SH-SY5Y (cell line): ENCODE measurements at regions not wholly inside any gene's neighbourhood (a gene's known extent, or its start where the extent isn't known, plus 50 kb on each side); places are given as distances from the start of the nearest gene placed in this dataset.

Source experiments
- GATA2 ChIP-seq: IDR thresholded peaks from 2 replicates; pipeline ENCODE4 v1.6.1; 2011; ENCODE audit warnings: mild to moderate bottlenecking, low read depth, low read length
- GATA3 ChIP-seq: IDR thresholded peaks from 2 replicates; pipeline ENCODE4 v1.6.1; 2011; ENCODE audit warnings: low read depth, mild to moderate bottlenecking, low read length, moderate library complexity

- TF ChIP-seq GATA3 (no peak), GATA2 (no peak)
Measured at GRCh38 chr3:178075344-178075743, 460.9 kb upstream of the KCNMB2 start.

GRCh38 chr3:178078953-178079352, 457.3 kb upstream of the KCNMB2 start:
- TF ChIP-seq GATA2, result no peak
- no peak for TF ChIP-seq GATA3

GRCh38 chr3:178079966-178080365, 456.3 kb upstream of the KCNMB2 start:
- TF ChIP-seq GATA2 (no peak), GATA3 (no peak)

GRCh38 chr3:178082326-178082906, 453.8 kb upstream of the KCNMB2 start:
- TF ChIP-seq GATA2, result no peak
- TF ChIP-seq GATA3, result no peak

GRCh38 chr3:178083906-178084866, 452.1 kb upstream of the KCNMB2 start:
- TF ChIP-seq GATA3, result no peak
- TF ChIP-seq GATA2, result peak; percentile 15; the same call in 1 of the 2 replicates

- TF ChIP-seq GATA2 (peak; percentile 40; the same call in 1 of the 2 replicates), GATA3 (no peak)
Measured at GRCh38 chr3:178084938-178085816, 451.1 kb upstream of the KCNMB2 start.

GRCh38 chr3:178085817-178086123, 450.5 kb upstream of the KCNMB2 start:
- TF ChIP-seq GATA3, result no peak

- TF ChIP-seq GATA3, result no peak
- peak; percentile 29; the same call in 1 of the 2 replicates for TF ChIP-seq GATA2
Measured at GRCh38 chr3:178086144-178086825, 450.0 kb upstream of the KCNMB2 start.

GRCh38 chr3:178087376-178087775, 448.9 kb upstream of the KCNMB2 start:
- no peak for TF ChIP-seq GATA2
- no peak for TF ChIP-seq GATA3

- TF ChIP-seq GATA2 (no peak), GATA3 (no peak)
Measured at GRCh38 chr3:178088963-178089362, 447.3 kb upstream of the KCNMB2 start.

- no peak for TF ChIP-seq GATA2
- no peak for TF ChIP-seq GATA3
Measured at GRCh38 chr3:178090899-178091298, 445.3 kb upstream of the KCNMB2 start.

- TF ChIP-seq GATA2 (no peak), GATA3 (no peak)
Measured at GRCh38 chr3:178095522-178095921, 440.7 kb upstream of the KCNMB2 start.

- TF ChIP-seq GATA3 (no peak), GATA2 (no peak)
Measured at GRCh38 chr3:178096955-178097354, 439.3 kb upstream of the KCNMB2 start.

GRCh38 chr3:178097576-178097975, 438.7 kb upstream of the KCNMB2 start:
- TF ChIP-seq GATA3, result no peak
- TF ChIP-seq GATA2, result no peak

GRCh38 chr3:178099274-178099673, 437.0 kb upstream of the KCNMB2 start:
- TF ChIP-seq GATA2, result no peak
